Urinary bladder (tissue), 3 donors: ENCODE measurements at regions not wholly inside any gene's neighbourhood (a gene's known extent, or its start where the extent isn't known, plus 50 kb on each side); places are given as distances from the start of the nearest gene placed in this dataset.
A peak's percentile ranks its signal among the peaks of the same experiment; 100 is the strongest.
"Not testable (repeated sequence)": the region's sequence is repeated elsewhere in the genome, so short reads cannot be mapped to it uniquely, and the experiment has no call there.

Source experiments
- DNase-seq: peaks from one replicate; pipeline ENCODE4 v3.0.0-alpha.2; 2015; ENCODE audit errors: extremely low spot score
- H3K27ac ChIP-seq: one replicate; pipeline ENCODE4 v1.5.1; 2013; ENCODE audit warnings: low read depth, mild to moderate bottlenecking, moderate library complexity
- H3K36me3 ChIP-seq: one replicate; pipeline ENCODE4 v1.6.1; 2013; ENCODE audit warnings: mild to moderate bottlenecking, moderate library complexity; ENCODE audit not compliant: insufficient read depth
- H3K4me1 ChIP-seq: one replicate; pipeline ENCODE4 v1.6.1; 2013; ENCODE audit warnings: mild to moderate bottlenecking, moderate library complexity; ENCODE audit not compliant: insufficient read depth
- H3K4me3 ChIP-seq: one replicate; pipeline ENCODE4 v1.5.1; 2013; ENCODE audit warnings: low read depth, low read length
- WGBS: extraction: QIAGEN DNeasy Blood & Tissue Kit; methylation state at CpG from one replicate; pipeline ENCODE4 v1.1.7; 2013; 5-methylcytosine and 5-hydroxymethylcytosine counted together
- donor health status: healthy with polysubstance abuse.
- donor health status: healthy.

DNA sequence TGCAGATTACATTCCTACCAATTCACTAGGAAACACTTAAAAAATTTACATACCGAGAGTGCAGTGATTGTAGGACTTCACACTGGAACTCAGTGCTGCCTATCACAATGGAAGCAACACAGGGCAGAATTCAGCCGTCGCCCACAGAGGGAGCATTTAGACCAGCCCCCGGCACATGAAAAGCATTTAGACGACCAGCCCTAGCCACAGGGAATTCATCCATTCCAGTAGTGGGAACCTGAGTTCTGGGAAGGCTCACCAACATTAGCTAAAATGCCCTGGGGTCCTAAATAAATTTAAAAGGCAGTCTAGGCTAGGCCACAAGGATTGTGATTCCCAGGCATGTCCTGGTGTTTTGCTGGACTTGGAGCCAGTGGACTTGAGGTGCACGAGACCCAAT, 155.2 kb downstream of the LIG4 start:
- H3K4me1 ChIP-seq, result no peaks in the 10 kb centered on the region

DNA sequence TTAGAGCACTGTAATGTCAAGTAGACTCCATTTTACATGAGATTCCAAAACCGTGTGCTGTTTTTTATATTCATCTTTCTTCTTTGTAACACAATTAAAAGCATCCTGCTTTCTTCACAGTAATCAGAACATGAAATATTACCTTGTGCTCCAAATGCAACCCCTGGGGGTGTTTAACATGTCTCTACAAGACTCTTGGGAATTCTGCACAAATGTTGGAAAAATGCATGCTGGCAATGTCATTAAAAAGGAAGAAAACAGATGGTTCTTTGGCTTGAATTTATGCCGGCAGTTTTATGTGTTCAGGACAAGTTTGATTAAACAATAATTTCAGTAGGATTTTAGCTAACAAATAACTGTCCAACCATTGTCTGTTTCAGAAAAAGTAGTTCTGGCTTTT, 159.1 kb downstream of the LIG4 start:
- Histone ChIP-seq H3K4me1 (no peaks in the 10 kb centered on the region), H3K27ac (no peak overlapping the region), H3K36me3 (no peaks in the 10 kb centered on the region), H3K4me3 (no peak overlapping the region)
- 20% methylated on average over 2 of the region's 2 CpGs for WGBS
- DNase-seq, result peak; percentile 10

More for the DNA sequence above, 155.2 kb downstream of the LIG4 start:
- no peak for DNase-seq
- Histone ChIP-seq H3K27ac (no peak overlapping the region), H3K36me3 (no peaks in the 10 kb centered on the region), H3K4me3 (no peak overlapping the region)
- WGBS, result 81% methylated on average over 6 of the region's 6 CpGs

DNA sequence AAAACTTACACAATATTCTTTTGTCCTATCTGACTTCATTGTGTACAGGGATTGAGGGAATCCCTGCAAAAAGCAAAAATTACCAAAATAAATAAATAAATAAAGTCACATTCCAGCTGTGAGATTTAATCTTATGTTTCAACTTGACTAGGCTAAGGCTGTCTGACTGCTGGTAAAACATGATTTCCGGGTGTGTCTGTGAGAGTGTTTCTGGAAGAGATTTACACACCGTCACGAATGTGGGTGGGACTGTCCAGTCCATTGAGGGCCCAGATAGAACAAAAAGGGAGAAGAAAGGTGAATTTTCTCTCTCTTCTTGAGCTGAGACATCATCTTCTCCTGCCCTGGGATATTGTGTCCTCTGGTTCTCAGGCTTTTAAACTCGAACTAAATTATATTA, 166.1 kb downstream of the LIG4 start:
- 49% methylated on average over 4 of the region's 4 CpGs for WGBS
- H3K36me3 ChIP-seq, result no peaks in the 10 kb centered on the region
- no peak overlapping the region for H3K4me3 ChIP-seq
- no peaks in the 10 kb centered on the region for H3K4me1 ChIP-seq
- no peak for DNase-seq
- no peak overlapping the region for H3K27ac ChIP-seq

DNA sequence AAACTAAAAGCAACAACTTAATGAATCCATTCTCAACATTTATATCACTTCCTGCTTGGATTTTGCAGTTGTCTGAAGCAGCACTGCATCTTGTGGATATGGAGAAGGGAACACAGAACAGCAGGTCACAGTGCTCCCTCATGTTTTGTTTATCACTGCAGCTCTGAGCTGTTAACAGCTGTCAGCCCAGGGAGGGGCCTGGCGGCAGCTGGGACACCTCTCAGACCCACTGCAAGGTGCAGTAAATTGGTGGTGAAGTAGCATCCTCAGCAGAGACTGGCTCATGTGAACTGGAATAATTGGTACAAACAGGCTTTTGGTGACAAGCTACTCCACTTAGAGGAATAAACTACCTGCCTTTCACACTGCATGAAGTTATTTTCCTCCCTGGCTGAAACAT, 170.4 kb downstream of the LIG4 start:
- Histone ChIP-seq H3K36me3 (no peaks in the 10 kb centered on the region), H3K27ac (no peak overlapping the region), H3K4me1 (no peaks in the 10 kb centered on the region), H3K4me3 (no peak overlapping the region)
- no peak for DNase-seq
- 20% methylated on average over 1 of the region's 1 CpG for WGBS

DNA sequence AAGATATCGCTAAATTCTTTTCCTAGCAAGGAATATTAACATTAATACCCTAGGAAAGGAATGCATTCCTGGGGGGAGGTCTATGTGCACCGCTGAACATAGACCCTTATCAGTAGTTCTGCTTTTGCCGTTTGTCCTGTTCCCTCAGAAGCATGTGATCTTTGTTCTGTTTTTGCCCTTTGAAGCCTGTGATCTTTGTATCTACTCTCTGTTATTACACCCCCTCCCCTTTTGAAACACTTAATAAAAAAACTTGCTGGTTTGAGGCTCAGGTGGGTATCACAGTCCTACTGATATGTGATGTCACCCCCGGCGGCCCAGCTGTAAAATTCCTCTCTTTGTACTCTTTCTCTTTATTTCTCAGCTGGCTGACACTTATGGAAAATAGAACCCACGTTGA, 172.5 kb downstream of the LIG4 start:
- not testable (repeated sequence) for H3K27ac ChIP-seq, H3K4me1 ChIP-seq, H3K36me3 ChIP-seq, H3K4me3 ChIP-seq, DNase-seq
- WGBS, result 67% methylated on average over 6 of the region's 6 CpGs

GRCh38 chr13:108037348-108037747, 178.0 kb downstream of the LIG4 start:
- no peaks in the 10 kb centered on the region for H3K36me3 ChIP-seq
- H3K27ac ChIP-seq, result no peak overlapping the region
- no peaks in the 10 kb centered on the region for H3K4me1 ChIP-seq
- WGBS, result 58% methylated on average over 1 of the region's 1 CpG
- no peak overlapping the region for H3K4me3 ChIP-seq
- no peak for DNase-seq

DNA sequence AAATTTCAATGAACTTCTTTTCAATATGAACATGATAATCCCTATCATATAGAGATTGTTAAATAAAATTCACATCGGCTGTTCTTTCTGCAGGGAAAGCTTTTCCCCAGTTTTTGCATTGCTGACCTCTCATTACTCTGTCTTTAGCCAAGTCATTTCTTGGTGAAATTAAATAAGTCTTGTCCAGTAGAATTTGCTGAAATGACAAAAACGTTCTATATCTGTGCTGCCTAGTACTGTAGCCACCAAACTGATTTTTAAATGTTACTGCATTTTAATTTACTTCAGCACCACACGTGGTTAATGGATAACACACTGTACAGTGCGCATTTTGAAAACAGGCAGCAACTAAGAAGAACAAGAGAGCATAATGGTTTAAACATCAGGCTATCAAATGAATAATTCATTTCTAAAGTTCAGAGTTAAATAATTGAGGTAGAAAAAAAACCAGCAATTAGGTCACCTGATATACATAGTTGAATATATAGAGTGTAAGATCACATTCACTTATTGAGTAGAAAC, 178.9 kb downstream of the LIG4 start:
- Histone ChIP-seq H3K36me3 (no peaks in the 10 kb centered on the region), H3K4me3 (no peak overlapping the region), H3K27ac (no peak overlapping the region), H3K4me1 (no peaks in the 10 kb centered on the region)
- DNase-seq, result no peak
- WGBS, result 74% methylated on average over 4 of the region's 4 CpGs

- 87% methylated on average over 5 of the region's 5 CpGs for WGBS
- no peak for DNase-seq
- H3K4me1 ChIP-seq, result no peaks in the 10 kb centered on the region
- no peak overlapping the region for H3K27ac ChIP-seq
- no peaks in the 10 kb centered on the region for H3K36me3 ChIP-seq
- H3K4me3 ChIP-seq, result no peak overlapping the region
These were observed 180.4 kb downstream of the LIG4 start for GRCh38 chr13:108034909-108035410.

- H3K27ac ChIP-seq, result no peak overlapping the region
- H3K4me1 ChIP-seq, result no peaks in the 10 kb centered on the region
- no peaks in the 10 kb centered on the region for H3K36me3 ChIP-seq
- no peak for DNase-seq
- 66% methylated on average over 3 of the region's 3 CpGs for WGBS
- no peak overlapping the region for H3K4me3 ChIP-seq
These were observed 181.3 kb downstream of the LIG4 start for GRCh38 chr13:108033800-108034707.

GRCh38 chr13:108031865-108032264, 183.5 kb downstream of the LIG4 start:
- DNase-seq, result no peak
- WGBS, result 68% methylated on average over 5 of the region's 5 CpGs
- Histone ChIP-seq H3K36me3 (no peaks in the 10 kb centered on the region), H3K27ac (no peak overlapping the region), H3K4me1 (no peaks in the 10 kb centered on the region), H3K4me3 (no peak overlapping the region)

- WGBS, result 48% methylated on average over 1 of the region's 1 CpG
- no peak overlapping the region for H3K4me3 ChIP-seq
- H3K27ac ChIP-seq, result no peak overlapping the region
- no peaks in the 10 kb centered on the region for H3K36me3 ChIP-seq
- no peaks in the 10 kb centered on the region for H3K4me1 ChIP-seq
- DNase-seq, result no peak
These were observed 184.6 kb downstream of the LIG4 start for GRCh38 chr13:108030769-108031168.

GRCh38 chr13:108026680-108027410, 188.5 kb downstream of the LIG4 start:
- H3K4me1 ChIP-seq, result no peaks in the 10 kb centered on the region
- DNase-seq, result no peak
- H3K27ac ChIP-seq, result no peak overlapping the region
- no peaks in the 10 kb centered on the region for H3K36me3 ChIP-seq
- WGBS, result 33% methylated on average over 3 of the region's 3 CpGs
- H3K4me3 ChIP-seq, result no peak overlapping the region

GRCh38 chr13:108020027-108020426, 195.3 kb downstream of the LIG4 start:
- 62% methylated on average over 4 of the region's 4 CpGs for WGBS
- Histone ChIP-seq H3K36me3 (no peaks in the 10 kb centered on the region), H3K4me1 (no peaks in the 10 kb centered on the region), H3K27ac (no peak overlapping the region), H3K4me3 (no peak overlapping the region)
- no peak for DNase-seq
